Heart left ventricle (tissue), 16 donors: ENCODE measurements at regions not wholly inside any gene's neighbourhood (a gene's known extent, or its start where the extent isn't known, plus 50 kb on each side); places are given as distances from the start of the nearest gene placed in this dataset.

Experiments used
- ATAC-seq, 4 donors: fragments of 200-7000 bp; cut with Tn5 transposase; one replicate each; pipeline ENCODE4 v1.9.1; 2020 to 2022; ENCODE audit warnings: moderate library complexity in 4 of 4, mild to moderate bottlenecking in 3 of 4, moderate number of reproducible peaks in 1 of 4
- DNase-seq, 5 donors: peaks; one replicate each; pipeline ENCODE4 v3.0.0-alpha.2; 2020
- H3K27ac ChIP-seq, 12 donors: fragments of 200-600 bp; sonication (generic) in 4 of 12; one replicate each; pipeline versions ENCODE4 v1.5.0 to v1.8.0; 2016 to 2022; ENCODE audit warnings: mild to moderate bottlenecking in 2 of 12
- H3K27me3 ChIP-seq, 9 donors: fragments of 200-600 bp; sonication (generic) in 2 of 9; one replicate each; pipeline versions ENCODE4 v1.5.1 to v1.8.0; 2016 to 2022; ENCODE audit warnings: mild to moderate bottlenecking in 3 of 9
- H3K36me3 ChIP-seq, 9 donors: fragments of 200-600 bp; sonication (generic) in 2 of 9; one replicate each; pipeline versions ENCODE4 v1.5.0 to v1.8.0; 2018 to 2022; ENCODE audit warnings: mild to moderate bottlenecking in 2 of 9
- H3K4me1 ChIP-seq, 12 donors: fragments of 200-600 bp; sonication (generic) in 4 of 12; one replicate each; pipeline versions ENCODE4 v1.5.0 to v1.8.0; 2016 to 2022; ENCODE audit warnings: mild to moderate bottlenecking in 3 of 12
- H3K4me3 ChIP-seq, 12 donors: fragments of 200-600 bp; sonication (generic) in 4 of 12; one replicate each; pipeline versions ENCODE4 v1.5.0 to v1.8.0; 2017 to 2022; ENCODE audit warnings: mild to moderate bottlenecking in 9 of 12, moderate library complexity in 4 of 12
- H3K9me3 ChIP-seq, 12 donors: fragments of 200-600 bp; sonication (generic) in 4 of 12; one replicate each; pipeline versions ENCODE4 v1.5.0 to v1.8.0; 2016 to 2022; ENCODE audit warnings: mild to moderate bottlenecking in 1 of 12
- POLR2A ChIP-seq, 2 donors: fragments of 450-650 bp; IDR thresholded peaks; one replicate each; pipeline ENCODE4 v1.6.1; 2017; ENCODE audit warnings: antibody characterized with exemption in 2 of 2, mild to moderate bottlenecking in 2 of 2, moderate library complexity in 2 of 2
- WGBS, 4 donors: extraction: QIAGEN DNeasy Blood & Tissue Kit in 2 of 4; methylation state at CpG; one replicate each; pipeline versions ENCODE4 v1.1.5 to v1.1.7; 2013 to 2018; 5-methylcytosine and 5-hydroxymethylcytosine counted together
- intact Hi-C, 10 donors: fragments of 100-400 bp; cut with DNase I; formaldehyde crosslinking; loops; one replicate each; pipeline versions ENCODE4 v1.11.1 to v1.14.2; 2022
- TF ChIP-seq, protein P1 (sequence below), 12 donors: fragments of 200-600 bp; sonication (generic) in 4 of 12; IDR thresholded peaks; one replicate each; pipeline versions ENCODE4 v1.5.0 to v1.8.0; 2018 to 2022; ENCODE audit warnings: antibody characterized with exemption in 12 of 12, mild to moderate bottlenecking in 5 of 12
- donor health status: ischemic (EF 13 %, LVEDD 7.1; RV severe dilation, severe dysfunction).
- donor health status: healthy with polysubstance abuse.
- donor health status: DM: no; HTN: yes; CAD: no.
- donor health status: DM: no; HTN: no; CAD: no.
- donor health status: ischemic (EF 25% LVEDD 6.9; RV normal size, moderate dysfunction).
- donor health status: ischemic (EF 25% LVEDD 5.7; RV mildly dilated, moderate dysfunction).
- donor health status: healthy.
- donor health status: DM: yes; HTN: yes; CAD: no.
- donor health status: ischemic (EF 35%, LVEDD 5.7; RV mildly dilated, moderate dysfunction).
- donor health status: nonischemic (EF 11% LVEDD 7.7; RV severe dilation, severe dysfunction).
- donor health status: DM: yes; HTN: yes; CAD: no.
- donor health status: PGD.
- donor health status: ischemic (EF 29% LVEDD 5.4; RV normal size, mild dysfunction).
- donor health status: nonischemic (EF 23%, LVEDD 6.1; RV moderate dilation, normal function).

DNA sequence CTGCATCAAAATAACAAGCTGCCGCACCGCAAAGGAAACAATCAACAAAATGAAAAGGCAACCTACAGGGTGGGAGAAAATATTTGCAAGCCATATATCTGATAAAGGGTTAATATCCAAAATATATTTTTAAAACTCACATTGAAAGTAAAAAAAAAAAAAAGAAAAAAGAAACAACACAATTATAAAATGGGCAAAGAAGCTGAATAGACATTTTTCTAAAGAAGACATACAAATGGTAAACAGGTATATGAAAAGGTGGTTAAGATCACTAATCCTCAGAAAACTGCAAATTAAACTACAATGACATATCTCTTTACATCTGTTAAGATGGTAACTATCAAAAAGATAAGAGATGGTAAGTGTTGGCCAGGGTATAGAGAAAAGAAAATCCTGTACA lies 105.4 kb upstream of the LY86 start:
- Histone ChIP-seq H3K9me3 (peaks cover 0 to 4% (median 0%) of the 10 kb centered on the region in 12 donors), H3K4me3 (no peak overlapping the region), H3K27me3 (peaks cover 0 to 11% (median 0%) of the 10 kb centered on the region in 9 donors), H3K4me1 (no peaks in the 10 kb centered on the region), H3K27ac (no peak overlapping the region), H3K36me3 (no peaks in the 10 kb centered on the region)
- DNase-seq (no peak), ATAC-seq (no peak)
- intact Hi-C loops, result no loop called here
- no peak for TF ChIP-seq POLR2A (IDR thresholded peaks at IDR 0.05)
- TF ChIP-seq, protein P1, sequence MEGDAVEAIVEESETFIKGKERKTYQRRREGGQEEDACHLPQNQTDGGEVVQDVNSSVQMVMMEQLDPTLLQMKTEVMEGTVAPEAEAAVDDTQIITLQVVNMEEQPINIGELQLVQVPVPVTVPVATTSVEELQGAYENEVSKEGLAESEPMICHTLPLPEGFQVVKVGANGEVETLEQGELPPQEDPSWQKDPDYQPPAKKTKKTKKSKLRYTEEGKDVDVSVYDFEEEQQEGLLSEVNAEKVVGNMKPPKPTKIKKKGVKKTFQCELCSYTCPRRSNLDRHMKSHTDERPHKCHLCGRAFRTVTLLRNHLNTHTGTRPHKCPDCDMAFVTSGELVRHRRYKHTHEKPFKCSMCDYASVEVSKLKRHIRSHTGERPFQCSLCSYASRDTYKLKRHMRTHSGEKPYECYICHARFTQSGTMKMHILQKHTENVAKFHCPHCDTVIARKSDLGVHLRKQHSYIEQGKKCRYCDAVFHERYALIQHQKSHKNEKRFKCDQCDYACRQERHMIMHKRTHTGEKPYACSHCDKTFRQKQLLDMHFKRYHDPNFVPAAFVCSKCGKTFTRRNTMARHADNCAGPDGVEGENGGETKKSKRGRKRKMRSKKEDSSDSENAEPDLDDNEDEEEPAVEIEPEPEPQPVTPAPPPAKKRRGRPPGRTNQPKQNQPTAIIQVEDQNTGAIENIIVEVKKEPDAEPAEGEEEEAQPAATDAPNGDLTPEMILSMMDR (IDR thresholded peaks at IDR 0.05), result no peak
- WGBS, 4 donors, result 66 to 98% (median 85%) methylated on average over 2 of the region's 2 CpGs

DNA sequence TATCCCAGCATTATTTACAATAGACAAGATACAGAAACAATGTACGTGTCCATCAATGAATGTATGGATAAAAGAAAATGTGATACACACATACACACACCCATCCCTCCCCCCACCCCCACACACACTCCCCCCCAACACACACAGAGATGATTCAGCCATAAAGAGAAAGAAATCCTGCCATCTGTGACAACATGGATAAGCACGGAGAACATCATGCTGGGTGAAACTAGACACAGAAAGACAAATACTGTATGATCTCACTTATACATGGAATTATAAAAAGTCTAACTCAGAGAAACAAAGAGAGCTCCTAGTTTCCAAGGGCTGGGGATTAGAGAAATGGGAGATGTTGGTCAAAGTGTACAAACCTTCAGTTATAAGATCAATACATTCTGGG lies 104.8 kb upstream of the LY86 start:
- DNase-seq (no peak), ATAC-seq (no peak)
- no peaks in the 10 kb centered on the region for H3K4me1 ChIP-seq
- H3K27ac ChIP-seq, result no peak overlapping the region
- no peak for TF ChIP-seq POLR2A (IDR thresholded peaks at IDR 0.05)
- TF ChIP-seq, protein P1 (IDR thresholded peaks at IDR 0.05), result no peak
- peaks cover 0 to 4% (median 0%) of the 10 kb centered on the region in 12 donors for H3K9me3 ChIP-seq
- H3K36me3 ChIP-seq, result no peaks in the 10 kb centered on the region
- 77 to 86% (median 78%) methylated on average over 2 of the region's 2 CpGs for WGBS, 4 donors
- peaks cover 0 to 11% (median 0%) of the 10 kb centered on the region in 9 donors for H3K27me3 ChIP-seq
- H3K4me3 ChIP-seq, result no peak overlapping the region
- intact Hi-C loops, result no loop called here

DNA sequence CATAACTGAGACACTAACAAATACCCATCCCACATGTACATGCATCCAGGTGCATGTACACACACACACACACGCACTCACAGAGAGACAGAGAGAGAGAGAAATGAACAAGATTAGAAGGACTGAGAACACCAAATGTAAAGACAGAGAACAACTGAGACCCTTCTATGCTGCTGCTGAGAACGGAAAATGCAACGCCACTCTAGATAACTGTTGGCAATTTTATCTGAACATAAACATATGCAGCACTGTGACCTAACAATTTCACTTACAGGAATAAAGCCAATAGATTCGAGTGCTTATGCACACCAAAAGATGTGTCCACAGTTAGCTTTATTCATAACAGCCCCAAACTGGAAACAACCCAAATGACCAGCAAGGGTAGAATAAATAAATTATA lies 103.8 kb upstream of the LY86 start:
- Histone ChIP-seq H3K4me1 (no peaks in the 10 kb centered on the region), H3K36me3 (no peaks in the 10 kb centered on the region), H3K4me3 (no peak overlapping the region), H3K9me3 (peaks cover 0 to 4% (median 0%) of the 10 kb centered on the region in 12 donors), H3K27me3 (peaks cover 0 to 11% (median 0%) of the 10 kb centered on the region in 9 donors), H3K27ac (no peak overlapping the region)
- intact Hi-C loops, result no loop called here
- 42 to 55% (median 48%) methylated on average over 4 of the region's 4 CpGs for WGBS, 4 donors
- TF ChIP-seq, protein P1 (IDR thresholded peaks at IDR 0.05), result no peak
- TF ChIP-seq POLR2A (IDR thresholded peaks at IDR 0.05), result no peak
- ATAC-seq, result no peak
- no peak for DNase-seq

DNA sequence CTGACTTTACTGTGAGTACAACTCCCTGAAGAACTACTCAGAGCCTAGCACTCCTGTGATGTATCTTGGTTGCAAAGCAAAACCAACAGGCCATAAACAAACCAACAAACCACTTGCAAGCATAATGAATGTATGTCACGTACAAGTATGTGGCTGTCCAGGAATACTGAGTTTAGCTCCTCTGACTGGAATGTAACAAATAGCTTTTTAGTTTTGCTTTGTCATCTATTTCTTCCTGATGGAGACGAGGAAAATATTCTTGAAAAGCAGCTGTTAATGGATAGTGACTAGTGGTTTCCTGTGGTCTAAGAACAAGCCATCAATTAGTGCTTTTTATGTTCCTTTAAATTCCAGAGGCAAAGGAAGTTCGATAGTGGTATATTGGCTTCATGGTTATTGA lies 101.9 kb upstream of the LY86 start:
- intact Hi-C loops, result no loop called here
- Histone ChIP-seq H3K27ac (no peak overlapping the region), H3K27me3 (peaks cover 0 to 11% (median 0%) of the 10 kb centered on the region in 9 donors), H3K4me3 (no peak overlapping the region), H3K4me1 (no peaks in the 10 kb centered on the region), H3K9me3 (peaks cover 0 to 4% (median 0%) of the 10 kb centered on the region in 12 donors), H3K36me3 (no peaks in the 10 kb centered on the region)
- no peak for TF ChIP-seq POLR2A (IDR thresholded peaks at IDR 0.05)
- TF ChIP-seq, protein P1 (IDR thresholded peaks at IDR 0.05), result no peak
- 64 to 73% (median 69%) methylated on average over 3 of the region's 3 CpGs for WGBS, 4 donors
- ATAC-seq, result no peak
- DNase-seq, result no peak
